Keratinocyte (primary cell): ENCODE measurements at regions not wholly inside any gene's neighbourhood (a gene's known extent, or its start where the extent isn't known, plus 50 kb on each side); places are given as distances from the start of the nearest gene placed in this dataset.

Source experiments
- DNase-seq: peaks from one replicate; pipeline ENCODE4 v3.0.0-alpha.2; 2011; ENCODE audit warnings: low read depth, missing footprints, low spot score
- FAIRE-seq: peaks from 2 replicates; lab custom pipeline; 2011; peaks lifted over from hg19 to GRCh38; lab: Jason Lieb, UNC
- H2AFZ ChIP-seq: 2 replicates; pipeline ENCODE4 v1.6.0; 2012; ENCODE audit warnings: low read length, control low read depth, inconsistent platforms; ENCODE audit not compliant: control insufficient read depth
- H3K27ac ChIP-seq: 2 replicates; pipeline ENCODE4 v1.5.1; 2011; ENCODE audit warnings: low read length; ENCODE audit not compliant: control insufficient read depth, insufficient read depth
- H3K27me3 ChIP-seq: 3 replicates; pipeline ENCODE4 v1.6.0; 2011; ENCODE audit warnings: low read length; ENCODE audit not compliant: control insufficient read depth, insufficient read depth; ENCODE audit errors: extremely low read depth
- H3K36me3 ChIP-seq, 2 experiments: 2 replicates in 1 of 2; 3 replicates in 1 of 2; pipeline ENCODE4 v1.5.1; 2011; ENCODE audit warnings: low read length in 2 of 2, mild to moderate bottlenecking in 1 of 2; ENCODE audit not compliant: control insufficient read depth in 2 of 2, insufficient read depth in 2 of 2; ENCODE audit errors: extremely low read depth in 1 of 2
- H3K4me1 ChIP-seq: 3 replicates; pipeline ENCODE4 v1.5.1; 2011; ENCODE audit warnings: low read length; ENCODE audit not compliant: control insufficient read depth, insufficient read depth; ENCODE audit errors: extremely low read depth
- H3K4me2 ChIP-seq: 3 replicates; pipeline ENCODE4 v1.6.0; 2011; ENCODE audit warnings: low read depth, low read length; ENCODE audit not compliant: control insufficient read depth, insufficient read depth; ENCODE audit errors: extremely low read depth
- H3K4me3 ChIP-seq, 3 experiments: fragments of 200-600 bp in 1 of 3; sonication (generic) in 1 of 3; 2 replicates in 2 of 3; 3 replicates in 1 of 3; pipeline ENCODE4 v1.5.1; 2011 to 2016; ENCODE audit warnings: low read length in 3 of 3, mild to moderate bottlenecking in 3 of 3, control low read depth in 2 of 3, inconsistent platforms in 1 of 3, low read depth in 1 of 3, mixed read lengths in 1 of 3, mixed run types in 1 of 3, moderate library complexity in 1 of 3; ENCODE audit not compliant: control insufficient read depth in 2 of 3, insufficient read depth in 2 of 3; ENCODE audit errors: extremely low read depth in 1 of 3
- H3K79me2 ChIP-seq: 2 replicates; pipeline ENCODE4 v1.6.0; 2012; ENCODE audit warnings: low read length; ENCODE audit not compliant: control insufficient read depth, insufficient read depth
- H3K9ac ChIP-seq: 3 replicates; pipeline ENCODE4 v1.6.0; 2011; ENCODE audit warnings: low read length; ENCODE audit not compliant: control insufficient read depth, insufficient read depth; ENCODE audit errors: extremely low read depth
- H3K9me1 ChIP-seq: 3 replicates; pipeline ENCODE4 v1.6.0; 2011; ENCODE audit warnings: low read length; ENCODE audit not compliant: control insufficient read depth, insufficient read depth; ENCODE audit errors: extremely low read depth
- H3K9me3 ChIP-seq: 2 replicates; pipeline ENCODE4 v1.5.1; 2012; ENCODE audit warnings: low read depth, low read length; ENCODE audit not compliant: control insufficient read depth
- H4K20me1 ChIP-seq: 3 replicates; pipeline ENCODE4 v1.6.0; 2011; ENCODE audit warnings: low read length; ENCODE audit not compliant: control insufficient read depth, insufficient read depth; ENCODE audit errors: extremely low read depth
- EZH2 ChIP-seq: IDR thresholded peaks from one replicate; pipeline ENCODE4 v1.6.1; 2012; ENCODE audit warnings: inconsistent platforms, mild to moderate bottlenecking, low read length, moderate library complexity
- dilution Hi-C: fragments of 300-500 bp; cut with MboI; formaldehyde crosslinking; loops from one replicate; pipeline ENCODE4 v1.7.0; 2020; ENCODE audit warnings: low sequenced_read_pairs; ENCODE audit not compliant: extremely low pct_ligation_motif_present
- TF ChIP-seq, protein P1 (sequence below), 3 experiments: IDR thresholded peaks in 1 of 3; conservative IDR thresholded peaks in 1 of 3; optimal IDR thresholded peaks in 1 of 3; 2 replicates in 2 of 3; 3 replicates in 1 of 3; pipeline versions ENCODE3 to v1.5.1; 2011; ENCODE audit warnings: low read length in 3 of 3, mild to moderate bottlenecking in 3 of 3, moderate library complexity in 2 of 3, control low read depth in 1 of 3, inconsistent platforms in 1 of 3; ENCODE audit not compliant: insufficient read depth in 2 of 3; ENCODE audit errors: extremely low read depth in 1 of 3

GRCh38 chr1:163442895-163443294 lies 121.1 kb downstream of the NUF2 start:
- dilution Hi-C loops, result no loop called here
- no peaks in the 10 kb centered on the region for H4K20me1 ChIP-seq
- no peaks in the 10 kb centered on the region for H3K9me3 ChIP-seq
- FAIRE-seq (no peak), DNase-seq (no peak)
- H3K36me3 ChIP-seq, result no peaks in the 10 kb centered on the region
- no peaks in the 10 kb centered on the region for H3K27me3 ChIP-seq
- TF ChIP-seq EZH2, result no peak
- H3K9ac ChIP-seq, result no peak overlapping the region
- no peak overlapping the region for H3K27ac ChIP-seq
- no peak overlapping the region for H3K4me2 ChIP-seq
- H3K4me3 ChIP-seq, result no peak overlapping the region
- no peaks in the 10 kb centered on the region for H3K4me1 ChIP-seq
- no peak overlapping the region for H2AFZ ChIP-seq
- no peaks in the 10 kb centered on the region for H3K9me1 ChIP-seq
- no peaks in the 10 kb centered on the region for H3K79me2 ChIP-seq

- H2AFZ ChIP-seq, result no peak overlapping the region
- H3K9ac ChIP-seq, result no peak overlapping the region
- no peaks in the 10 kb centered on the region for H4K20me1 ChIP-seq
- FAIRE-seq, result no peak
- H3K79me2 ChIP-seq, result no peaks in the 10 kb centered on the region
- no peak overlapping the region for H3K4me3 ChIP-seq
- H3K4me2 ChIP-seq, result no peak overlapping the region
- dilution Hi-C loops, result no loop called here
- H3K27me3 ChIP-seq, result no peaks in the 10 kb centered on the region
- H3K4me1 ChIP-seq, result no peaks in the 10 kb centered on the region
- no peak overlapping the region for H3K27ac ChIP-seq
- no peaks in the 10 kb centered on the region for H3K36me3 ChIP-seq
- TF ChIP-seq, protein P1, sequence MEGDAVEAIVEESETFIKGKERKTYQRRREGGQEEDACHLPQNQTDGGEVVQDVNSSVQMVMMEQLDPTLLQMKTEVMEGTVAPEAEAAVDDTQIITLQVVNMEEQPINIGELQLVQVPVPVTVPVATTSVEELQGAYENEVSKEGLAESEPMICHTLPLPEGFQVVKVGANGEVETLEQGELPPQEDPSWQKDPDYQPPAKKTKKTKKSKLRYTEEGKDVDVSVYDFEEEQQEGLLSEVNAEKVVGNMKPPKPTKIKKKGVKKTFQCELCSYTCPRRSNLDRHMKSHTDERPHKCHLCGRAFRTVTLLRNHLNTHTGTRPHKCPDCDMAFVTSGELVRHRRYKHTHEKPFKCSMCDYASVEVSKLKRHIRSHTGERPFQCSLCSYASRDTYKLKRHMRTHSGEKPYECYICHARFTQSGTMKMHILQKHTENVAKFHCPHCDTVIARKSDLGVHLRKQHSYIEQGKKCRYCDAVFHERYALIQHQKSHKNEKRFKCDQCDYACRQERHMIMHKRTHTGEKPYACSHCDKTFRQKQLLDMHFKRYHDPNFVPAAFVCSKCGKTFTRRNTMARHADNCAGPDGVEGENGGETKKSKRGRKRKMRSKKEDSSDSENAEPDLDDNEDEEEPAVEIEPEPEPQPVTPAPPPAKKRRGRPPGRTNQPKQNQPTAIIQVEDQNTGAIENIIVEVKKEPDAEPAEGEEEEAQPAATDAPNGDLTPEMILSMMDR (optimal IDR thresholded peaks at IDR 0.05 in 1 of 3, IDR thresholded peaks at IDR 0.05 in 1 of 3, conservative IDR thresholded peaks at IDR 0.05 in 1 of 3; ENCODE audit: extremely low read depth in 1 of 3, insufficient read depth in 2 of 3, low read length in 3 of 3), result no peak
- TF ChIP-seq EZH2, result no peak
- no peaks in the 10 kb centered on the region for H3K9me1 ChIP-seq
- DNase-seq, result no peak
- H3K9me3 ChIP-seq, result no peaks in the 10 kb centered on the region
These were observed 122.1 kb downstream of the NUF2 start for GRCh38 chr1:163443863-163444262.

DNA sequence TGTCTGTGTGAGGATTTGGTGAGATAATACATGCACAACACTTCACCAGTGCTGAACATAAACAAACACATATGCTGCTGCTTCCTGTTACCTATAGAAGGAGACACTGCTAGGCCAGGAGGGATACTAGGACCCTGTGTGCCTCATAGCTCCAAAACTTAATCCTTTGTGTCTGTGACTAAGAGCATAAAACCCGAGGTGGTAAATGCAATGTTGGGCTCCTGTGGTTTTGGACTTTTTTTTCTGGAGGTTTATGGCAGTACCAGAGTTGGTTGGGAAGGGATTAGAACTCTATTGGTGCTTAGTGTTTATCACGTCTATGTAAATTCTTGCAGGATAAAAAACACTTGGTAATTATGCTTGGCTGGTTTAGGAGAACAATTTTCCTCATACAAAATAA lies 122.9 kb downstream of the NUF2 start:
- H3K36me3 ChIP-seq, result no peaks in the 10 kb centered on the region
- no peaks in the 10 kb centered on the region for H4K20me1 ChIP-seq
- no peak for FAIRE-seq
- no peaks in the 10 kb centered on the region for H3K27me3 ChIP-seq
- H3K4me3 ChIP-seq, result no peak overlapping the region
- dilution Hi-C loops, result no loop called here
- H3K9me1 ChIP-seq, result no peaks in the 10 kb centered on the region
- H3K4me1 ChIP-seq, result no peaks in the 10 kb centered on the region
- no peak overlapping the region for H2AFZ ChIP-seq
- H3K9ac ChIP-seq, result no peak overlapping the region
- H3K27ac ChIP-seq, result no peak overlapping the region
- no peaks in the 10 kb centered on the region for H3K79me2 ChIP-seq
- no peaks in the 10 kb centered on the region for H3K9me3 ChIP-seq
- no peak overlapping the region for H3K4me2 ChIP-seq
- TF ChIP-seq EZH2, result no peak
- TF ChIP-seq, protein P1 (optimal IDR thresholded peaks at IDR 0.05 in 1 of 3, IDR thresholded peaks at IDR 0.05 in 1 of 3, conservative IDR thresholded peaks at IDR 0.05 in 1 of 3; ENCODE audit: extremely low read depth in 1 of 3, insufficient read depth in 2 of 3, low read length in 3 of 3), result no peak
- no peak for DNase-seq
